Fibroblast of lung (primary cell): ENCODE measurements at regions not wholly inside any gene's neighbourhood (a gene's known extent, or its start where the extent isn't known, plus 50 kb on each side); places are given as distances from the start of the nearest gene placed in this dataset.

Experiments
- EZH2 ChIP-seq: IDR thresholded peaks from 2 replicates; pipeline ENCODE4 v1.5.1; 2012; ENCODE audit warnings: low read length, control low read depth, mild to moderate bottlenecking; ENCODE audit errors: missing control alignments
- TF ChIP-seq, protein P1 (sequence below), 2 donors: IDR thresholded peaks in 1 of 2; conservative IDR thresholded peaks in 1 of 2; 1 replicate in 1 of 2; 2 replicates in 1 of 2; pipeline ENCODE4 v1.5.1; 2011 to 2012; ENCODE audit warnings: low read length in 2 of 2, control low read depth in 1 of 2, inconsistent platforms in 1 of 2, low read depth in 1 of 2, mild to moderate bottlenecking in 1 of 2

DNA sequence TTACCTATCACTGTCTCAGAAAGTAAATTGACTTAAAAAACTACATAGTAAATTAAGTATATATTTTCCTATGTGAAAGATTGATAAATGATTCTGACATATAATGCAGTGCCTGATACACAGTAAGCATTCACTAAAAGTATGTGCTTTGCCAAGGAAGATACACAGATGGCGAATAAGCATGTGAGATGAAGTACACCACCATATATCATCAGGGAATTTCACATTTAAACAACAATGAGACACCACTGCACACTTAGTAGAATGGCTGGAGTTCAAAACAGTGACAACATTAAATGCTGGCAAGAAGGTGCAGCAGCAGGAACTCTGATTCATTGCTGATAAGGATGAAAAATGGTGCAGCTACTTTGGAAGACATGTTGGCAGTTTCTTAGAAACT, 1118.8 kb downstream of the DTWD2 start:
- no peak for TF ChIP-seq EZH2
- TF ChIP-seq, protein P1, sequence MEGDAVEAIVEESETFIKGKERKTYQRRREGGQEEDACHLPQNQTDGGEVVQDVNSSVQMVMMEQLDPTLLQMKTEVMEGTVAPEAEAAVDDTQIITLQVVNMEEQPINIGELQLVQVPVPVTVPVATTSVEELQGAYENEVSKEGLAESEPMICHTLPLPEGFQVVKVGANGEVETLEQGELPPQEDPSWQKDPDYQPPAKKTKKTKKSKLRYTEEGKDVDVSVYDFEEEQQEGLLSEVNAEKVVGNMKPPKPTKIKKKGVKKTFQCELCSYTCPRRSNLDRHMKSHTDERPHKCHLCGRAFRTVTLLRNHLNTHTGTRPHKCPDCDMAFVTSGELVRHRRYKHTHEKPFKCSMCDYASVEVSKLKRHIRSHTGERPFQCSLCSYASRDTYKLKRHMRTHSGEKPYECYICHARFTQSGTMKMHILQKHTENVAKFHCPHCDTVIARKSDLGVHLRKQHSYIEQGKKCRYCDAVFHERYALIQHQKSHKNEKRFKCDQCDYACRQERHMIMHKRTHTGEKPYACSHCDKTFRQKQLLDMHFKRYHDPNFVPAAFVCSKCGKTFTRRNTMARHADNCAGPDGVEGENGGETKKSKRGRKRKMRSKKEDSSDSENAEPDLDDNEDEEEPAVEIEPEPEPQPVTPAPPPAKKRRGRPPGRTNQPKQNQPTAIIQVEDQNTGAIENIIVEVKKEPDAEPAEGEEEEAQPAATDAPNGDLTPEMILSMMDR (conservative IDR thresholded peaks at IDR 0.05 in 1 of 2, IDR thresholded peaks at IDR 0.05 in 1 of 2; ENCODE audit: low read depth in 1 of 2, low read length in 2 of 2) = no peak
